ENCODE measurements at regions not wholly inside any gene's neighbourhood (a gene's known extent, or its start where the extent isn't known, plus 50 kb on each side); places are given as distances from the start of the nearest gene placed in this dataset.

DNA sequence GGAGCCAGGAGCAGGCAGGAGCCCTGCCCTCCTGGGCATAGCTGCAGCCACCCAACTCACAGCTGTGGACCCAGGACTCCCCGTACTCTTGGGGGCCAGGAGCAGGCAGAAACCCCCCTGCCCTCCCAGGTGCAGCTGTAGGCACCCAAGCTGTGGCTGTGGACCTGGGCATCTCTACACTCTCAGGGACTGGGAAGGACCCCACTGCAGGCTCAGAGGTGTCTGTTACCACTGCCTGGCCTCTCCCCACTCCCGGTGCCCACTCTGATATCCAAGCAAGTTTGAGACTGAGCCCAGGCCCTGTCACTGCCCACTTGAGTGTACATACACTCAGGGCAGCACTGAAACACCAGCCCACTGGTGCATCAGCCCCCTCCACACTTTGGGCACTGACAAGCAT is 193.5 kb upstream of the MANEA start:
- Histone ChIP-seq H3K27ac (ENCODE audit: low read depth in 2 of 2, low read length in 1 of 2) (no peak overlapping the region), H3K36me3 (replicated peaks in 1 of 2; ENCODE audit: control insufficient read depth in 1 of 2, insufficient read depth in 2 of 2, low read length in 1 of 2) (no peaks in the 10 kb centered on the region), H4K20me1 (ENCODE audit: insufficient read depth) (no peaks in the 10 kb centered on the region), H3K9ac (no peak overlapping the region), H3K4me1 (ENCODE audit: control insufficient read depth in 1 of 2, insufficient read depth in 2 of 2, low read depth in 1 of 2, low read length in 1 of 2) (no peaks in the 10 kb centered on the region), H3K27me3 (ENCODE audit: insufficient read depth) (no peaks in the 10 kb centered on the region), H3K4me2 (no peak overlapping the region), H2AFZ (ENCODE audit: low read depth) (no peak overlapping the region), H3F3A (replicated peaks; ENCODE audit: insufficient read depth) (no peaks in the 10 kb centered on the region), H3K79me2 (ENCODE audit: insufficient read depth) (no peaks in the 10 kb centered on the region), H3K9me2 (no peaks in the 10 kb centered on the region), H3K9me3 (no peaks in the 10 kb centered on the region), H3K4me3 (ENCODE audit: low read depth in 2 of 2, low read length in 1 of 2) (no peak overlapping the region)
- DNase-seq, result no peak
- 20% methylated on average over 2 of the region's 2 CpGs for WGBS (ENCODE audit: low lambda C conversion rate)
- ChIA-PET CTCF (no interaction called here), POLR2A (no interaction called here)
- TF ChIP-seq, protein P1, sequence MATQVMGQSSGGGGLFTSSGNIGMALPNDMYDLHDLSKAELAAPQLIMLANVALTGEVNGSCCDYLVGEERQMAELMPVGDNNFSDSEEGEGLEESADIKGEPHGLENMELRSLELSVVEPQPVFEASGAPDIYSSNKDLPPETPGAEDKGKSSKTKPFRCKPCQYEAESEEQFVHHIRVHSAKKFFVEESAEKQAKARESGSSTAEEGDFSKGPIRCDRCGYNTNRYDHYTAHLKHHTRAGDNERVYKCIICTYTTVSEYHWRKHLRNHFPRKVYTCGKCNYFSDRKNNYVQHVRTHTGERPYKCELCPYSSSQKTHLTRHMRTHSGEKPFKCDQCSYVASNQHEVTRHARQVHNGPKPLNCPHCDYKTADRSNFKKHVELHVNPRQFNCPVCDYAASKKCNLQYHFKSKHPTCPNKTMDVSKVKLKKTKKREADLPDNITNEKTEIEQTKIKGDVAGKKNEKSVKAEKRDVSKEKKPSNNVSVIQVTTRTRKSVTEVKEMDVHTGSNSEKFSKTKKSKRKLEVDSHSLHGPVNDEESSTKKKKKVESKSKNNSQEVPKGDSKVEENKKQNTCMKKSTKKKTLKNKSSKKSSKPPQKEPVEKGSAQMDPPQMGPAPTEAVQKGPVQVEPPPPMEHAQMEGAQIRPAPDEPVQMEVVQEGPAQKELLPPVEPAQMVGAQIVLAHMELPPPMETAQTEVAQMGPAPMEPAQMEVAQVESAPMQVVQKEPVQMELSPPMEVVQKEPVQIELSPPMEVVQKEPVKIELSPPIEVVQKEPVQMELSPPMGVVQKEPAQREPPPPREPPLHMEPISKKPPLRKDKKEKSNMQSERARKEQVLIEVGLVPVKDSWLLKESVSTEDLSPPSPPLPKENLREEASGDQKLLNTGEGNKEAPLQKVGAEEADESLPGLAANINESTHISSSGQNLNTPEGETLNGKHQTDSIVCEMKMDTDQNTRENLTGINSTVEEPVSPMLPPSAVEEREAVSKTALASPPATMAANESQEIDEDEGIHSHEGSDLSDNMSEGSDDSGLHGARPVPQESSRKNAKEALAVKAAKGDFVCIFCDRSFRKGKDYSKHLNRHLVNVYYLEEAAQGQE (IDR thresholded peaks at IDR 0.05; ENCODE audit: low read depth, low read length), result no peak
- TF ChIP-seq RAD21 (IDR thresholded peaks at IDR 0.05; ENCODE audit: low read length) (no peak), RCOR1 (IDR thresholded peaks at IDR 0.05; ENCODE audit: low read length) (no peak), NFIC (IDR thresholded peaks at IDR 0.05; ENCODE audit: borderline replicate concordance) (no peak)
- TF ChIP-seq, protein P2, sequence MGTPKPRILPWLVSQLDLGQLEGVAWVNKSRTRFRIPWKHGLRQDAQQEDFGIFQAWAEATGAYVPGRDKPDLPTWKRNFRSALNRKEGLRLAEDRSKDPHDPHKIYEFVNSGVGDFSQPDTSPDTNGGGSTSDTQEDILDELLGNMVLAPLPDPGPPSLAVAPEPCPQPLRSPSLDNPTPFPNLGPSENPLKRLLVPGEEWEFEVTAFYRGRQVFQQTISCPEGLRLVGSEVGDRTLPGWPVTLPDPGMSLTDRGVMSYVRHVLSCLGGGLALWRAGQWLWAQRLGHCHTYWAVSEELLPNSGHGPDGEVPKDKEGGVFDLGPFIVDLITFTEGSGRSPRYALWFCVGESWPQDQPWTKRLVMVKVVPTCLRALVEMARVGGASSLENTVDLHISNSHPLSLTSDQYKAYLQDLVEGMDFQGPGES (IDR thresholded peaks at IDR 0.05; ENCODE audit: low read depth, low read length), result no peak

DNA sequence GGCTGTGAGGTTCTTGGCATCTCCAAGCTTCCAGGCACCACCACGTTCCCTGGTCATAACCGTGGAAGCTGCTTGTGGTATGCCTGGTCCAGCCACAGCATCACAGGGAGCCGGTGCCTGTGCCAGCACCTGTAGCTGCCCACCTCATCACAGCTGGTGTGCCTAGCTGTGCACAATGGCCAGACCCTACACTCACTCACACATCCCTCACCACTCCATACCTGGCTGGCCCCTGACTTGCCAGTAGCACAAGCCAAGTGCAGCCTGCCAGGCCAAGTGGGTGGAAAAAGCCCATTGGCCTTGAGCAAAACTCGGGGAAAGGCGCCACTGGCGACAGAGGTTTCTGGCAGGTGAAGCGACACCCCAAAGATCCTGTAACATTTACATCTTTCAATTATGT is 192.3 kb upstream of the MANEA start:
- CTCF ChIA-PET, result no interaction called here

More for the DNA sequence above, 192.3 kb upstream of the MANEA start:
- POLR2A ChIA-PET, result no interaction called here
- TF ChIP-seq ELF1 (IDR thresholded peaks at IDR 0.05), result no peak
- TF ChIP-seq FOXM1 (IDR thresholded peaks at IDR 0.05; ENCODE audit: low read depth), result no peak
- TF ChIP-seq, protein P3, sequence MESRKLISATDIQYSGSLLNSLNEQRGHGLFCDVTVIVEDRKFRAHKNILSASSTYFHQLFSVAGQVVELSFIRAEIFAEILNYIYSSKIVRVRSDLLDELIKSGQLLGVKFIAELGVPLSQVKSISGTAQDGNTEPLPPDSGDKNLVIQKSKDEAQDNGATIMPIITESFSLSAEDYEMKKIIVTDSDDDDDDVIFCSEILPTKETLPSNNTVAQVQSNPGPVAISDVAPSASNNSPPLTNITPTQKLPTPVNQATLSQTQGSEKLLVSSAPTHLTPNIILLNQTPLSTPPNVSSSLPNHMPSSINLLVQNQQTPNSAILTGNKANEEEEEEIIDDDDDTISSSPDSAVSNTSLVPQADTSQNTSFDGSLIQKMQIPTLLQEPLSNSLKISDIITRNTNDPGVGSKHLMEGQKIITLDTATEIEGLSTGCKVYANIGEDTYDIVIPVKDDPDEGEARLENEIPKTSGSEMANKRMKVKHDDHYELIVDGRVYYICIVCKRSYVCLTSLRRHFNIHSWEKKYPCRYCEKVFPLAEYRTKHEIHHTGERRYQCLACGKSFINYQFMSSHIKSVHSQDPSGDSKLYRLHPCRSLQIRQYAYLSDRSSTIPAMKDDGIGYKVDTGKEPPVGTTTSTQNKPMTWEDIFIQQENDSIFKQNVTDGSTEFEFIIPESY (IDR thresholded peaks at IDR 0.05; ENCODE audit: borderline replicate concordance, low read depth), result no peak
- TF ChIP-seq, protein P1 (IDR thresholded peaks at IDR 0.05; ENCODE audit: low read depth, low read length), result no peak
- no peak overlapping the region for H3K9ac ChIP-seq
- no peak for DNase-seq
- WGBS (ENCODE audit: low lambda C conversion rate), result 42% methylated on average over 5 of the region's 7 CpGs
- no peaks in the 10 kb centered on the region for H3K9me3 ChIP-seq
- no peaks in the 10 kb centered on the region for H3F3A ChIP-seq (replicated peaks; ENCODE audit: insufficient read depth)
- H2AFZ ChIP-seq (ENCODE audit: low read depth), result no peak overlapping the region
- no peak overlapping the region for H3K27ac ChIP-seq (ENCODE audit: low read depth in 2 of 2, low read length in 1 of 2)
- H3K9me2 ChIP-seq, result no peaks in the 10 kb centered on the region
- no peaks in the 10 kb centered on the region for H3K27me3 ChIP-seq (ENCODE audit: insufficient read depth)
- H3K4me1 ChIP-seq (ENCODE audit: control insufficient read depth in 1 of 2, insufficient read depth in 2 of 2, low read depth in 1 of 2, low read length in 1 of 2), result no peaks in the 10 kb centered on the region
- H4K20me1 ChIP-seq (ENCODE audit: insufficient read depth), result no peaks in the 10 kb centered on the region
- no peaks in the 10 kb centered on the region for H3K36me3 ChIP-seq (replicated peaks in 1 of 2; ENCODE audit: control insufficient read depth in 1 of 2, insufficient read depth in 2 of 2, low read length in 1 of 2)
- no peak overlapping the region for H3K4me3 ChIP-seq (ENCODE audit: low read depth in 2 of 2, low read length in 1 of 2)
- no peaks in the 10 kb centered on the region for H3K79me2 ChIP-seq (ENCODE audit: insufficient read depth)
- H3K4me2 ChIP-seq, result no peak overlapping the region
